Transverse colon (tissue), 4 donors: ENCODE measurements at regions not wholly inside any gene's neighbourhood (a gene's known extent, or its start where the extent isn't known, plus 50 kb on each side); places are given as distances from the start of the nearest gene placed in this dataset.

ENCODE experiments used
- POLR2AphosphoS5 ChIP-seq, 3 donors: sonication (generic); formaldehyde crosslinking; IDR thresholded peaks; one replicate each; pipeline ENCODE4 v1.6.1; 2016; ENCODE audit warnings: antibody characterized with exemption in 3 of 3
- TF ChIP-seq, protein P1 (sequence below), 5 experiments: fragments of 200-600 bp in 3 of 5; fragments of 450-650 bp in 2 of 5; sonication (generic) in 3 of 5; IDR thresholded peaks; 1 replicate in 2 of 5; 2 replicates in 3 of 5; pipeline ENCODE4 v1.5.1; 2016 to 2017; ENCODE audit warnings: antibody characterized with exemption in 5 of 5, inconsistent platforms in 3 of 5, mild to moderate bottlenecking in 2 of 5, moderate library complexity in 1 of 5

DNA sequence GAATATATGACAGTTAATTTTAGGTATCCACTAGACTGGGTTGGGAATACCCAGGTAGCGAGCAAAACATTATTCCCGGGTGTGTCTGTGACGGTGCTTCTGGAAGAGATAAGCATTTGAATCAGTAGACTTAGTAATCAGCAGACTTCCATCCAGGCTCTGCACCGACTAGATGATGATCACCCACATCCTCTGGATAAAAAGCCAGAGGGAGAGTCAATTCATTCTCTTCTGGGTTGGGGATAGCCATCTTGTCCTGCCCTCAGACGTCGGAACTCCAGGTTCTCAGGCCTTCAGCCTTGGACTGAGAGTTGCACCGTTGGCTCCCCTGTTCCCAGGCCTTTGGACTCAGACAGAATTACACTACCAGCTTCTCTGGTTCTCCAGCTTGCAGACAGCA lies 168.0 kb downstream of the PHLDA1 start:
- TF ChIP-seq POLR2AphosphoS5 (IDR thresholded peaks at IDR 0.05): no peak
- TF ChIP-seq, protein P1, sequence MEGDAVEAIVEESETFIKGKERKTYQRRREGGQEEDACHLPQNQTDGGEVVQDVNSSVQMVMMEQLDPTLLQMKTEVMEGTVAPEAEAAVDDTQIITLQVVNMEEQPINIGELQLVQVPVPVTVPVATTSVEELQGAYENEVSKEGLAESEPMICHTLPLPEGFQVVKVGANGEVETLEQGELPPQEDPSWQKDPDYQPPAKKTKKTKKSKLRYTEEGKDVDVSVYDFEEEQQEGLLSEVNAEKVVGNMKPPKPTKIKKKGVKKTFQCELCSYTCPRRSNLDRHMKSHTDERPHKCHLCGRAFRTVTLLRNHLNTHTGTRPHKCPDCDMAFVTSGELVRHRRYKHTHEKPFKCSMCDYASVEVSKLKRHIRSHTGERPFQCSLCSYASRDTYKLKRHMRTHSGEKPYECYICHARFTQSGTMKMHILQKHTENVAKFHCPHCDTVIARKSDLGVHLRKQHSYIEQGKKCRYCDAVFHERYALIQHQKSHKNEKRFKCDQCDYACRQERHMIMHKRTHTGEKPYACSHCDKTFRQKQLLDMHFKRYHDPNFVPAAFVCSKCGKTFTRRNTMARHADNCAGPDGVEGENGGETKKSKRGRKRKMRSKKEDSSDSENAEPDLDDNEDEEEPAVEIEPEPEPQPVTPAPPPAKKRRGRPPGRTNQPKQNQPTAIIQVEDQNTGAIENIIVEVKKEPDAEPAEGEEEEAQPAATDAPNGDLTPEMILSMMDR (IDR thresholded peaks at IDR 0.05): no peak
